ENCODE measurements at regions not wholly inside any gene's neighbourhood (a gene's known extent, or its start where the extent isn't known, plus 50 kb on each side); places are given as distances from the start of the nearest gene placed in this dataset.
"Not testable (repeated sequence)": the region's sequence is repeated elsewhere in the genome, so short reads cannot be mapped to it uniquely, and the experiment has no call there.

DNA sequence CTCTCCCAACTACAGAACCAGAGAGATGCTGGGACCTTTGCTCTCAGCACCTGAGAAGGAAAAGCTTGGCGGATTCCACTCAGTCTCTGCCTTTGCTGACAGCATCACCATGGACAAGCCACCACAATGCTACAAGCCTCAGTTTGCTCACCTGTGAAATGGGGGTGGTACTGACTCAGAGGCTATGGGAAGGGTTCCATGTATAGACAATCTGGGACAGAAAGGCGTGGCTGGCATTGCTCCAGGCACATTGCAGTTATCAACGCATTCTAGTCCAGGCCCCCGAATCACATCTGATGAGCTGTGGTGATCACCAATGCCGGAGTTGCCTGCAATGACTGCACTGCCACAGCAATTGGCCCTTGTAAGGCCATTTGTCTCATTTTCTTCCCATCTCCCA is 72.6 kb downstream of the ISX start:
- no peak for DNase-seq (ENCODE audit: extremely low read depth in 1 of 2, low read depth in 1 of 2)

DNA sequence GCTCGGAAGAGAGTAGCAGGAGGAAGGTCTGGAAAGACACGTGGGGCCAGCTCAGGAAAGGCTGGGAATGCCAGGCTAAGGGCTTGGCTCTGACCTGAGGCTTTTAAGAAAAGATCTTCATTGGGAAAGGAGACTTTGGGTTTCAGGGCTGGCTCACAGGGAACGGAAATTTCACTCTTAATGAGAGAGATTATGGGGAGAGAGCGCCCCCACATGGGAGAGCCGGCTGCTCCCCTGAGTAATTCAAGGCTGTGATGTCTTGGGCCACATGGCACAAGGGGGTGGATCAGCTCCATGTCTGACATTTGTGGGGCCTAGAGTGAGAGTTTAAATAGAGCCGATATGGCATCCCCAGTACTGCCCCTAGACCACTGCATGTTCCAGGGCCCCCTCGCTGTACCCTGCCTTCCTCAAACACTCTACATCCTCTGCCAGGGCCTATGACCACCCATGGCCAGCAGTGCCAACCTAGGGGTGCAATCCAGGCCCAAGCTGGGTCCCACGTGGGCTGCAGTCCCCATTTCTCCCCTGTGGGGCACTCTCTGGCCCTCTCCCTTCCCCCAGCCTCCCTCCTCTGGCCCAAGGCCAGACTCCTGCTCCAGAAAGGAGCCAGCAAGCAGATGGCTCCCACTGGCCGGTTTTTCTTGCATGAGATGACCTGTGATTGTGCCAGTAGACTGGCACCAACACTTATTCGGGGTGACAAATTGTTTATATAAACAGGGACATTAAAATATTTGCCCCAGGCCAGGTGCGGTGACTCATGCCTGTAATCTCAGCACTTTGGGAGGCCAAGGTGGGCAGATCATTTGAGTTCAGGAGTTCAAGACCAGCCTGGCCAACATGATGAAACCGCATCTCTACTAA is 75.2 kb downstream of the ISX start:
- no peak for DNase-seq (ENCODE audit: extremely low read depth in 1 of 2, low read depth in 1 of 2)

- no peak for DNase-seq (ENCODE audit: extremely low read depth in 1 of 2, low read depth in 1 of 2)
Observed at GRCh38 chr22:35148381-35148780, 82.4 kb downstream of the ISX start.

GRCh38 chr22:35148866-35149548 is 83.0 kb downstream of the ISX start:
- no peak for DNase-seq (ENCODE audit: extremely low read depth in 1 of 2, low read depth in 1 of 2)

- DNase-seq (ENCODE audit: extremely low read depth in 1 of 2, low read depth in 1 of 2) = peak in 1 of 2 donors; percentile 22
Observed at GRCh38 chr22:35150183-35151107, 84.5 kb downstream of the ISX start.

GRCh38 chr22:35152316-35152715 is 86.4 kb downstream of the ISX start:
- no peak for DNase-seq (ENCODE audit: extremely low read depth in 1 of 2, low read depth in 1 of 2)

DNA sequence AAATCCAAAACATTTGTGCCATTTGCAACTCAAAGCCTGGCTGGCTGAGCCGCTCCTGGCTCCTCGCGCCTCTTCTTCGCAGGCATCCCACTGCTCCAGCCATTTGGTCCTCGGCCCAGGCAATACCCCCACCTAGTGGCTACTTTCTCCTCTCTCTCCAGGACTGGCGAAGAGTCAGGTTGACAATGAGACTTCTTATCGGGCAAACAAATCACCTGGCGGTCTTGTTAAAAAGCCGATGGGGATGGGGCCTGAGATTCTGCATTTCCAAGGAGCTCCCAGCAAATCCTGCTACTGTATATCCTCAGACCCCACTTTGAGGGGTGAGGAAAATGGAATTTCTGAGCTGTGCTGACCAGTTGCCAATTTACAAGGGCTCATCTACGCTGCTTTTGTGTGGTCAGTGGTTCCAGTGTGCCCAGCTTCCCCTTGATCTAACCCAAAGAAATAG is 89.0 kb downstream of the ISX start:
- no peak for DNase-seq (ENCODE audit: extremely low read depth in 1 of 2, low read depth in 1 of 2)

DNA sequence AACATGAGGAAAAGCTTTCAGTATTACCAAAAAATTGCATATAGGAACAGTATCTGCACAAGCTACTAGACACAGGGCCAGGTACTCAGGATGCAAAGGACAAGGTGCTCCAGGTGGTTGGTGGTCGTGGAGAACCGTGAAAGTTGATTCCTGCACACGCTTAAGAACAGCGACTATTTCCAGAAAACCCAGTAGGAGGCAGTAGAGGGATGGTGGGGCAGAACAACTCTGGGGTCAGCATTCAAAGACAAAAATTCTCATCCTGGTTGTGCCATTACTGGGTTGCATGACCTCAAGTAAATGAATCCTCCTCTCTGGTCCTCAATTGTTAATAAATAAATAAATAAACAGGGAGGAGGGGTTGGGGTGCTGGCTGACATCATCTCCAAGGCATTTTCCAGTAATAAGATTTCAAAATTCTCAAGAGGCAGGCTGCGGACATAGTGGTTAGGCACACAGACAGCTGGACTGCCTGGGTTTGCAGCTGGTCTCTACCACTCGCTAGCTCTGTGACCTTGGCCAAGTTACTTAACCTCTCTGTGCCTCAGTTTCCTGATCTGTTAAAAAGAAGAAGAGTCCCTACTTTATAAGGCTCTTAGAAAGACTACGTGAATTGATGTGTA is 89.6 kb downstream of the ISX start:
- DNase-seq (ENCODE audit: extremely low read depth in 1 of 2, low read depth in 1 of 2) = no peak

- DNase-seq (ENCODE audit: extremely low read depth in 1 of 2, low read depth in 1 of 2) = no peak
Observed at GRCh38 chr22:35156945-35157344, 91.0 kb downstream of the ISX start.

DNA sequence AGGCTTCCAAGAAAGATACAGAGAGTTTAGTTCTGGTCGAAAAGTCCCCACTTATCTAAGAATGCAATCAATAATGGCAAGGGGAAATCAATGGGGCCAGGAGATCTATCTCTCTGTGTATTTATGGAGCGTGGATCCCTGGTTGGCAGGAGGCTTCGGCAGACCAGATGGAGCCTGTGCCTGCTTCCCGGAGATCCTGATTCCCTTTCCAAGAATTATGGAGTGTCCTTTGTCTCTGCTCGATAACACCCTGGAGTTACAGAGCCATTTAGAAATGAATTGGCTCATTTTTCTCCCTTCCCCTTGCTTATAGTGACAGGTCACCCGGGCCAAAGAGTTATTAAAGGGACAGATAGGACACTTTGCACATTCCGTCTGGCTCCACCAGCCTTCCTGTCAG is 92.4 kb downstream of the ISX start:
- DNase-seq (ENCODE audit: extremely low read depth in 1 of 2, low read depth in 1 of 2) = no peak

GRCh38 chr22:35159343-35159742 is 93.4 kb downstream of the ISX start:
- DNase-seq (ENCODE audit: extremely low read depth in 1 of 2, low read depth in 1 of 2) = no peak

DNA sequence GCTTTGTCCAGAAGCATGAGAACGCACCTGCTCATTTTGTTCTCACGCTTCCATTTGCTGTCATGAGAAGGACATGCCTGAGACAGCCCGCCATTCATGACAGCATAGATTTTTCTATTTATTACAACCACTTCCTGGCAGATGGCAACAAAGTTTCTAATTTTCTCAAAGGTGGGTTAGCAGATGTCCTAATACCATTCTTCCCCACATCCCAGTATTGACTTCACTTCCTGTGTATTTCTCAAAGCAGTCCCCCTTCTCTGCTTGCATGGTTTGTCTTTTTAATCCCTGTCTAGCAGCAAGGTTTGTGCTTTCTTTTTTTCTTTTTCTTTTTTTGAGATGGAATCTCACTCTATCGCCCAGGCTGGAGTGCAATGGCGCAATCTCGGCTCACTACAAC is 94.3 kb downstream of the ISX start:
- DNase-seq (ENCODE audit: extremely low read depth in 1 of 2, low read depth in 1 of 2) = no peak

DNA sequence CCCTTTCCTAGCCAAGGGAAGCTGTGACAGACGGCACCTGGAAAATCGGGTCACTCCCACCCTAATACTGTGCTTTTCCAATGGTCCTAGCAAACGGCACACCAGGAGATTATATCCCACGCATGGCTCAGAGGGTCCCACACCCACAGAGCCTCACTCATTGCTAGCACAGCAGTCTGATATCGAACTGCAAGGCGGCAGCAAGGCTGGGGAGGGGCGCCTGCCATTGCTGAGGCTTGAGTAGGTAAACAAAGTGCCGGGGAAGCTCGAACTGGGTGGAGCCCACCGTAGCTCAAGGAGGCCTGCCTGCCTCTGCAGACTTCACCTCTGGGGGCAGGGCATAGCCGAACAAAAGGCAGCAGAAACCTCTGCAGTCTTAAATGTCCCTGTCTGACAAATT is 91.4 kb upstream of the HMGXB4 start:
- not testable (repeated sequence) for DNase-seq (ENCODE audit: extremely low read depth in 1 of 2, low read depth in 1 of 2)

DNA sequence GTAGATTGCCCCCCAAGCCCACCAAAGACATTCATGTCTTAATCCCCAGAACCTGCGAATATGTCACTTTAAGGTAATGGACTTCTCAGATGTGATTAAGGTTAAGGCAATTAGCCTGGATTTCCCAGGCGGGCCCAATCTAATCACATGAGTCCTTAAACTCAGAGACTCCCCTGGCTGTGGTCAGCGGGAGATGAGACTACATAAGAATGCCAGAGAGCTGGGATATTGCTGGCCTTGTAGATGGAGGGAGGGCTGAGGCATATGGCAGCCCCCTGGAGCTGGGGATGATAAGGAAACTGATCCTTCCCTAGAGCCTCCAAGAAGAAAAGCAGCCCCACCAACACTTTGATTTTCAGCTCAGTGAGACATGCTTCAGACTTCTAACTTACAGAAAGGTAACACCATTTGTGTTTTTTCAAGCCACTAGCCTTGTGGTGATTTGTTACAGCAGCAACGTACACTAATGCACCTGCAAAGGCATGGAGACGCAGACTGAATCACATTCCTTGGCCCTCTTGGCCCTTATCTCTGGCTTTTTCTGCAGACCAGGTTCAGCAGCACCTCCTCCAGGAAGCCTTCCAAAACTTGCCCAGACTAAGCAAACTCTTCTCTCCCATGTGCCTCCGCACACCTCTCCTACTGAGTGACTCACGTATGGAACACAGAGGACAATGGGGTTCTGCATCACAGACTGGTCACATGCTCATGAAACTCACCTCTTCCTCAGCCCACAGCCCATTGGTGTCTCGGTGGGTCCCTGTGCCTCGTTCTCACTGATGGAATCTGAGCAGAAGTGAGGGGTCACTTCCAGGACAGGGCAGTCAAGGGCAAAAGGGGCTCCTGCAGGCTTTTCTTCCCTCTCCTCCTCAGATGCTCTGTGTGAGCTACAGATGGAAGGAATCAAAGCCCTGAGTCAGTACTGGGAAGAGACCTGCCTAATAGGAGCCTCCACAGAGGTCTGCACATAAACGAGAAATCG is 86.3 kb upstream of the HMGXB4 start:
- DNase-seq (ENCODE audit: extremely low read depth in 1 of 2, low read depth in 1 of 2) = no peak

GRCh38 chr22:35172442-35172841 is 84.9 kb upstream of the HMGXB4 start:
- DNase-seq (ENCODE audit: extremely low read depth in 1 of 2, low read depth in 1 of 2) = no peak

GRCh38 chr22:35173655-35174054 is 83.6 kb upstream of the HMGXB4 start:
- no peak for DNase-seq (ENCODE audit: extremely low read depth in 1 of 2, low read depth in 1 of 2)

GRCh38 chr22:35174401-35175038 is 82.8 kb upstream of the HMGXB4 start:
- no peak for DNase-seq (ENCODE audit: extremely low read depth in 1 of 2, low read depth in 1 of 2)

DNA sequence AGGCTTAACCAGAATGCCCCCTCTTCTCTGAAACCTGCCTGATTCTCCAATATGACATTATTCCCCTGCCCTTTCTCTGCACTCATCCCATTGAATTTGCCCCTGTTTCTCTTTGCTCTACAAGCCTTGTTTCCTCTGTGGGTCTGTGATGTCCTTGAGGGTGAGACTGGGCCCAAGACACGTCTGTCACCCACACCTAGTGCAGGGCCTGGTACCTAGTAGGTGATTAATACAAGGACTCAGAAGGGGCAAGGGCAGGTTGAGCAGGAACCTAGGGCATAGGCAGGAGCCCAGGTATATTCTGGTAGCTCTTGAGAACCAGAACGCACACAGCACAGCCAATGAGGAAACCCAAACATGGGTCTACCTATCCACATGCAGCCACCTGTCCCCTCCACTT is 81.9 kb upstream of the HMGXB4 start:
- no peak for DNase-seq (ENCODE audit: extremely low read depth in 1 of 2, low read depth in 1 of 2)

DNA sequence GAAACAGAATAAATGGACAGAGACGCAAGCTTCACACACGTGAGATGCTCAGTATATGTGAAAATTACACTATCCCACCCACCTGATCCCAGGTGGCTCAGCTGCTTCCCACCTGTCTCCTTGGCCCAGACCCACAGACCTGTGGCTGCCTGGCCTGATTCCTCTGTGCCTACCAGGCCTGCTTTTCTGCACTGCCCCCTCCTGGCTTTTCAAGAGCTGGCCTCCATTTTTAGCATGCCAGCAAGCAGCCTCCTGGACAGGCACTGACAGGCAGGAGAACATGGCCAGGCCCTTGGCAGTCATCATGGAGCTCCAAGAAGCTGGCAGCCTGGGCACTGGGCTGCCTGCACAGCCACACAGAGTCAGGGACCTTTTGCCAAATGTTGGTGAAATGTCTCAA is 79.5 kb upstream of the HMGXB4 start:
- no peak for DNase-seq (ENCODE audit: extremely low read depth in 1 of 2, low read depth in 1 of 2)

All from activated CD8-positive, alpha-beta memory T cell treated with anti-CD3 and anti-CD28 coated beads for 1 hour (primary cell).